T-helper 2 cell (primary cell): ENCODE measurements at regions not wholly inside any gene's neighbourhood (a gene's known extent, or its start where the extent isn't known, plus 50 kb on each side); places are given as distances from the start of the nearest gene placed in this dataset.
"Not testable (repeated sequence)": the region's sequence is repeated elsewhere in the genome, so short reads cannot be mapped to it uniquely, and the experiment has no call there.

Source experiments
- DNase-seq, 5 experiments: peaks; one replicate each; pipeline versions ENCODE4 v3.0.0 to v3.0.0-alpha.2; 2012 to 2022

- no peak for DNase-seq
Measured at GRCh38 chr11:69869311-69869939, 50.2 kb upstream of the FGF3 start.

DNA sequence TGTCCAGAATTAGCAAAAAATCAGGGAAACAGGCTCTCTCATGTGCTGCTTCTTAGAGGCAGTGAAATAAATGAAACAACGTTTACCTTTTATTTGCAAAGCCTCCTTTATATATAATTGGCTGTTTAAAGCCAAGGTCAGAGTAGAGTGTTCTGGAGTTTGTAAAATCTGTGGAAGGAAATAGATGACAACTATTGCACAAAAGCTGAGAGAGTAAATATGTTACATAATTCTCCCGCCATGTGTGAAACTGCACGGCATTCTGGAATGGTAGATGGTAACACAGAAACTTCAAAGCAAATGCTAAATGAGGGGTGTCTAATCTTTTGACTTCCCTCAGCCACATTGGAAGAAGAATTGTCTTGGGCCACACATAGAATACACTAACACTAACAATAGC, 51.5 kb upstream of the FGF3 start:
- DNase-seq: no peak

- DNase-seq: no peak
Measured at GRCh38 chr11:69873166-69874077, 54.2 kb upstream of the FGF3 start.

DNA sequence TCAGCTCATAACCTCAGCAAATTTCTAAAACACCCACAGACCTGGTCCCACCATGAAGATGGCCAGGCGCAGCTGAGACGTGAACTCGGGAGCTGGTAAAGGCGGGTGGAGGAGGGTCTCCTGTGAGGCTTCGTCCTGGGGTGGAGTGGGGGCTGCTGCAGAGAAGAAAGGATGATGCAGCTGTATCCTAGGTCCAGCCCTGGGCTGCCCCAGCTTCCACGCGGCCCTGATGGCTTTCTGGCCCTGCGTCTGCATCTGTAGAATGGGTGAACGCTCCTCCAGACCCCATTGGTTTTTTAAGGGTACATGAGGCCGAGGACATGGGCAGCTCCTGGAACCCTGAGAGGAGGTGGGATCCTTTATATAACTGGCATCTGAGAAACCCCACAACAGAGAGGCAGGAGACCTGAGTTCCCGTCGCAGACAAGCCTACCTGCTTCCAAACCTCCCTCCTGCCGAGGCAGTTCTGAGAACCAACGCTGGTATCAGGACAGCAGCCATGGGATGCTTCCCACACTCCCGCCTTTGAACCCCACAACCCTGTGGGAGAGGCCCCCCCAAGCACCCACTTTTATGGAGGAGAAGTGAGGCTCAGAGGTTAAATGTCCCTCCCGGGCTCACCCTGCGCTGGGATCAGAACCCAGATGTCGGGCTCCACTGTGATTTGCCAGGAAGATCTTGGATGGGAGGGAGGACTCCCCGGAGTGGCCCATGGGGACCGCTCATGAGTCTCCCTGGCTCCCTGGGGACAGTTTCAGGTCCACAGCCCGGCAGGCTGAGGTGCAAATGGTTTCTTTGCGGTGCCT, 55.2 kb upstream of the FGF3 start:
- DNase-seq: no peak

DNA sequence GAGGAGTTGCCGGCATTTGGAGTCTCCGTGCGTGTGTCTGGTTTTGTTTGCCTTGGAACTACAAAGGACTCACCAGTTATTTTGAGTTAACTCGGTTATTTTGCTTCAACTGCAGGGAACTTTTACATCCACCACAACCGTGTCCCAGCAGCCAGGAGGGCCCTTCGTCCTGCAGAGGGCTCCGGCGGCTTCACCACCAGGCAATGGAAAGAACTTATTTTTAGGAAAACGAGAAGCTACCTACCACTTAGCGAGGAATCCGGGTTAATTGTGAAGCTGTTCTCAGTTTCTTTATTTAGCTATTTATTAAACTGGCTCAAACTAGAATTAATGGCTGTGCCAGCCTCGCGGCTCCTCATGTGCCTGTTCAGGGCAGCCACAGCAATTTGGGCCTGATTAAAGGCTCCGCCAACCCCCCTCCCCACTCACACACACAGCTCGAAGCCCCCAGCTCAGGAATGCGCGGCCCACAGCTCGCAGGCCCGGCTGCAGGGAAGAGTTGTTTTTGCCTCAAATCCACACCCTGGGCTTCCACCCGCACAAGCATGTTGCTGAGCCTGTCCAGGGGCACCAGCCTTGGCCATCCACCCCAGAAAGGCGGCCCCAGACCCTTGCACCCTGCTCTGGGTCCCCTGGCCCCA, 55.9 kb upstream of the FGF3 start:
- no peak for DNase-seq

DNA sequence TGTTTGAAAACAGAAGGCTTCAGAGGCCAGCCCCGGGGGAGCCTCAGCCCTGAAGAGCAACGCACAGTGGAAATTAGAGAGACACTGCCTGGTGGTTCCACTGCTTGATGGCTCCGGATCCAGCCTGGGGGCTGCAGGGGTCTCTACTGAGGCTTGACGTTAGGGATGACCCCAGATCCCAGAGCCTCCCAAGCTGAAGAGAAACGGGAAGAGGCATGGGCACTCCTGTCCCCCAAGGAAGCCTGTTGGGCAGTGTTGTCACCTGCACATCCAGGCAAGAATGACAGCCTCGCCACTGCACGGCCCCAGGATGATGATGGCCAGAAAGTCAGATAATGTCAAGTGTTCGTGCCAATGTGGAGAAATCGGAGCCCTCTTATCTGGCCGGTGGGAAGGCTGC, 56.8 kb upstream of the FGF3 start:
- DNase-seq: no peak

DNA sequence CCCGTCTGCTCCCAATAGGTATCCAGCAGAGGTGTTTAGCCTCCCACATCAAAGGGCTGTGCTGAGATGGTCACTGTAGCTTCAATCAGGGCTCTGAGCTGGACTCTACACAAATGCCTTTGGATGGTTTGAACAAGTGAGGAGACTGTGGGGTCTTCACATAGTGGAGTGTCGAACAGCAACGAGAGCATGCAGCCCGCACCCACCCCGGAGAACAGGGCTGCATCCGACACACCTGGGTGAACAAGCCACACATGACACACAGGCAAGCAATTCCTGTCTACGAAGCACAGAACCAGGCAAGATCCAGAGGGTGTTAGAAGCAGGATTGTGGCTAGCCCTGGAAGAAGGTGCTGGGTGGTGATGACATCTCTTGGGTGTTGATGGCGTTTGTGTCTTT, 58.0 kb upstream of the FGF3 start:
- no peak for DNase-seq

DNA sequence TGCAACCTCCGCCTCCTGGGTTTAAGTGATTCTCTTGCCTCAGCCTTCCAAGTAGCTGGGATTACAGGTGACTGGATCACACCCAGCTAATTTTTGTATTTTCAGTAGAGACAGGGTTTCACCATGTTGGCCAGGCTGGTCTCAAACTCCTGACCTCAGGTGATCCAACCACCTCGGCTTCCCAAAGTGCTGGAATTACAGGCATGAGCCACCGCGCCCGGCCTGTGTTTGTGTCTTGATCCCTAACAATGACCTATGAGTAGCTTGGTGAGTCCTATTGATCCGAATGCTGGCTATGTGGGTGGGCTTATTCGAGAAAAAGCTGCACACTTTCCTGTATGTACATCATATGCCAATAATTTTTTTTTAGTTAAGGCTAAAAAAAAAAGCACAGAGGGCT, 58.5 kb upstream of the FGF3 start:
- not testable (repeated sequence) for DNase-seq

GRCh38 chr11:69878144-69878883, 59.1 kb upstream of the FGF3 start:
- DNase-seq: no peak

GRCh38 chr11:69878927-69879728, 59.9 kb upstream of the FGF3 start:
- no peak for DNase-seq

GRCh38 chr11:69879729-69880005, 60.5 kb upstream of the FGF3 start:
- DNase-seq: no peak

DNA sequence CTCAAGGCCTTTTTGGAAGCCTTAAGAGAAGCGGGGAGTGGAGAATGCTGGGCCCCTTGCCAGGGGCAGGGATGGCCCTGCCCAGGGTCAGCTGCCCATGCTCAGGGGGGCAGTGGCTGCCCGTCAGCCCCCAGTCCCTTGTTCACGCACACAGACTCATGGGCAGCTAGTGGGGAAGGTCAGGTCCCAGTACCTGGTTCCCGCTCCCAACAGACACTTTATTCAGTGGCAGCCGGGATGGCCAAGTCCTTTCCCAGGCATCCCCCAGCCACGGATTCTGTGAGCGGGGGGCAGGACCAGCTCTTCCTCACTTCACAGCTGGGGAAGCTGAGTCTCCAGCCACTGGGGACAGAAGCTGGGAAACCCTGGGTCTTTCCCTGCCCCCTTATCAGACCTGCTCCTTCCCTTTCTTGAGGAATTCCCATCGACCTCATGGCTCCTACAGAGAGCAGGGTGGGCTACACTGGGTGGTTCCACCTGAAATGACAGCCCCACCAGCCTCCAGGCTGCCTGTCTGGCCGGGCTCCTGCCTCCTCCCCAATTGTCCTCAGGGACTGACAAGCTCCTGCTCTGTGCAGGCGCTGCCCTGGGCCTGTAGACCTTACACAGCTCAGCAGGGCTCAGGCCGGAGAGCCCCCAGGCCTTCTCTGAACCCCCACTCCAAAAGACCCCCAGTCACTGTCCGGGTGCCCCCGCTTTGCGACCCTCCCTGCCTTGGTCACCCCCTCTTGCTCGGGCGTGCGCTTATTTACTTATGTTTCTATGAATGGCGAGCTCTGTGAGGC, 61.0 kb upstream of the FGF3 start:
- no peak for DNase-seq

- DNase-seq: no peak
Measured at GRCh38 chr11:69880826-69881445, 61.7 kb upstream of the FGF3 start.

- no peak for DNase-seq
Measured at GRCh38 chr11:69881467-69882269, 62.5 kb upstream of the FGF3 start.

- no peak for DNase-seq
Measured at GRCh38 chr11:69882270-69882608, 63.0 kb upstream of the FGF3 start.

DNA sequence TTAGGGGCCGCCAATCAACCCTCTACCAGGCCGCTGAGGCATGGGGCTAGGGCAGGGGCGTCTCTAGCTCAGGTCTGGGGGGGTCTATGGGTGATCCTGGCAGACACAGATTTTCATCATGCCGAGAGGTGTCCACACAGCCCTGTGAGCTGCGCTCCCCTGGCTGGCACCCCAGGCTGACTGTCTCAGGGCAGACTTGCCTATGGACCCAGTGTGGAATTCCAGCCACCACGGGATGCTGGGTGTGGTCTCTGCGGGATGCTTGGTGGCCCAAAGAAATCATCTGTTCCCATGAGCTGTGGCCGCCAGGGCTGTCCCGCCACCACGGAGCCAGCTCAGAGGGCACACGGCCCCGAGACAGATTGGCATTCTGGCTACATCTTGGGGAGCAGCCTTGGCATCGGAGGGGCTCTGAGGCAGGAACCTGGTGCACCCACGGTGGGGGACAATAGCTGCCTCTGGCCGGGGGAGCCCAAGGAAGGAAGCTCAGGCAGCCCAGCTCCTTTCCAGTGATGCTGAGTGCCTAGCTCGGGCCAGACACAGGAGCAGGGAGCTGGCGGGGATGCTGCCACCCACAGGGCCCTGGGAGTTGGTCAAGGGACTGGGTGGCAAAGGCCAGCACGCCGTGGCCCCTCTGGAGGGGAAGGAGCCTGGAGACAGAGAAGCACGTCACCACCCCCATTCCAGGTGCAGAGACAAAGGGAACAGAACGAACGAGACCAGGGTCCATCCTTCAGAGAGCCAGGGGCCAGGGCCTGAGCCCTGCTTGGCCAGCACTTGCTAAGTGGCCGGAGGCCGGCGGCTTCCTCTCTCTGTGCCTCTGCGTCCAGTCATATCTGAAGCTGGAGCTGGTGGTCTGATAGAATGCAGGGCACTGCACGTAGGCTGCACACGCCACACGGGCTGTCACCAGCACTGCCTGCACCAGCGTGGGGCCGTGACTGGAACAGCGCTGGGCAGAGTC, 64.4 kb upstream of the FGF3 start:
- DNase-seq: no peak

DNA sequence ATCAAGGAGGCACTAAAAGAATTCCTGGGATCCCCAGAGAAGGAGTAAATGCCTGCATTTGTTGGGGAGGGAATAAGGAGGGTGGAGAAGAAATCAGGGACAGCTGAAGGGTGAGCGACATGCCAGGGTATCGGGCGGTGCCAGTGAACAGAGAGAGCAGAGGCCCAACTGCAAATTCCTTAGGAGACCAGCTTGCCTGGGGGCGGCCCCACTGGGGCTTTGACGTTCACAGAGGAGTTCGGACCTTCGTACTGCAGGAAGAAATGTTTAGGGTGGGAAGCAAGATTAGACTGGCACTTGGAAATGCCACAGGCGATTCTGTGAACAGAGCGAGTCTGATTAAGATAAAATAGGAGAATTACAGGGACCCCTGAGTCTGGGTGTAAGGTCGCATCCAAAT, 65.1 kb upstream of the FGF3 start:
- DNase-seq: no peak

DNA sequence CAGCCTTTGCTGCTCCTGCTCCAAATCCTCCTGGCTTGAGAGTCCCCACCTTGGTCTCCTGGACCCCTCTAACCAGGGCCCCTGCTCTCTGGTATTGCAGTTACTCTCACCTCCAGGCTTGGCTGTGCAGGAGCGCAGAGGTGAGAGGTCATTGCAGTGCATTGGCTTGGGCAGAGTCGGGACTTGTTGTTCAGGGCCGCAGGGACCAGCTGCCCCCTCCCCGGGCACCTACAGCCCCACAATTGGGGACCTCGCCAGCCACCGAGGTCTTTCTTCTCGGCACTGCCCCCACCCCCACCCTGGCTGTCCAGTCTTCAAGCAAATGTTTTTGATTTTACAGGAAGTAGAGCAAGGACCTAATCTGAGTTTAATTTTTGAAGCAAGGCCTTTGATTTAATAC, 65.5 kb upstream of the FGF3 start:
- no peak for DNase-seq
